ENCODE measurements at regions not wholly inside any gene's neighbourhood (a gene's known extent, or its start where the extent isn't known, plus 50 kb on each side); places are given as distances from the start of the nearest gene placed in this dataset.

- TF ChIP-seq ZSCAN20 (CRISPR knock-in tag; IDR thresholded peaks at IDR 0.05) = no peak
- TF ChIP-seq PBX3 (IDR thresholded peaks at IDR 0.05) = no peak
- no peak for TF ChIP-seq CBX8 (IDR thresholded peaks at IDR 0.05)
- no peak for TF ChIP-seq TP53 (CRISPR knock-in tag; IDR thresholded peaks at IDR 0.05)
- TF ChIP-seq KDM5A (IDR thresholded peaks at IDR 0.05) = no peak
Observed at GRCh38 chr5:2836133-2836532, 84.7 kb upstream of the IRX2 start (continued).

GRCh38 chr5:2833556-2833955, 82.1 kb upstream of the IRX2 start:
- no peaks in the 10 kb centered on the region for H3K4me1 ChIP-seq
- ChIA-PET POLR2A (no interaction called here), CTCF (no interaction called here)
- FAIRE-seq (no peak), DNase-seq (ENCODE audit: low read depth in 1 of 2, low spot score in 1 of 2) (no peak), ATAC-seq (no peak)
- H3K4me2 ChIP-seq = no peak overlapping the region
- H3K4me3 ChIP-seq = no peak overlapping the region
- no peak overlapping the region for H3K27ac ChIP-seq
- no peaks in the 10 kb centered on the region for H3K9me3 ChIP-seq
- WGBS (ENCODE audit: missing lambda C conversion rate) = 5% methylated on average over 11 of the region's 11 CpGs
- no peak for TF ChIP-seq E2F6 (IDR thresholded peaks at IDR 0.05; ENCODE audit: borderline replicate concordance, low read depth)

GRCh38 chr5:2832394-2832793, 80.9 kb upstream of the IRX2 start:
- 32% methylated on average over 4 of the region's 4 CpGs for WGBS (ENCODE audit: missing lambda C conversion rate)
- DNase-seq (ENCODE audit: low read depth in 1 of 2, low spot score in 1 of 2) = no peak
- Histone ChIP-seq H3K4me3 (no peak overlapping the region), H3K4me1 (no peaks in the 10 kb centered on the region), H3K4me2 (no peak overlapping the region), H3K27ac (no peak overlapping the region), H3K9me3 (no peaks in the 10 kb centered on the region)
- no peak for TF ChIP-seq HDAC2 (IDR thresholded peaks at IDR 0.05)
- TF ChIP-seq POLR2AphosphoS2 (conservative IDR thresholded peaks at IDR 0.05; ENCODE audit: low read length) = no peak
- no peak for TF ChIP-seq RCOR1 (IDR thresholded peaks at IDR 0.05; ENCODE audit: low read depth, low read length)
- no peak for TF ChIP-seq EHMT2 (IDR thresholded peaks at IDR 0.05; ENCODE audit: low read depth)
- no peak for TF ChIP-seq USF2 (IDR thresholded peaks at IDR 0.05)
- TF ChIP-seq GATA3 (IDR thresholded peaks at IDR 0.05; ENCODE audit: borderline replicate concordance) = no peak
- no peak for TF ChIP-seq HES2 (IDR thresholded peaks at IDR 0.05)
- TF ChIP-seq FOSL2 (IDR thresholded peaks at IDR 0.05) = no peak
- TF ChIP-seq FOSL2 (CRISPR knock-in tag; IDR thresholded peaks at IDR 0.05) = no peak
- no peak for TF ChIP-seq BCL3 (IDR thresholded peaks at IDR 0.05)
- no peak for TF ChIP-seq ELK1 (IDR thresholded peaks at IDR 0.05; ENCODE audit: low read depth, low read length)
- no peak for TF ChIP-seq ESRRA (IDR thresholded peaks at IDR 0.05; ENCODE audit: borderline replicate concordance, low read length)
- no peak for TF ChIP-seq POLR2A (IDR thresholded peaks at IDR 0.05; ENCODE audit: low read length)
- no peak for TF ChIP-seq HMGXB4 (CRISPR knock-in tag; IDR thresholded peaks at IDR 0.05; ENCODE audit: borderline replicate concordance)
- TF ChIP-seq HOXB5 (CRISPR knock-in tag; IDR thresholded peaks at IDR 0.05) = no peak
- no peak for TF ChIP-seq RNF2 (IDR thresholded peaks at IDR 0.05; ENCODE audit: borderline replicate concordance, low read depth)
- TF ChIP-seq SREBF2 (IDR thresholded peaks at IDR 0.05) = no peak
- no peak for TF ChIP-seq ZSCAN20 (CRISPR knock-in tag; IDR thresholded peaks at IDR 0.05)
- TF ChIP-seq NFE2L2 (conservative IDR thresholded peaks at IDR 0.05; ENCODE audit: low read length) = no peak
- CTCF ChIA-PET = interaction anchor here (0.9 kb wide), 1 partner anchor 18 kb away, joined by 3 read pairs; no protein-coding TSS in a partner anchor
- FAIRE-seq = no peak
- POLR2A ChIA-PET = no interaction called here
- ATAC-seq = no peak

Measured in A549 (cell line).